ENCODE measurements at regions not wholly inside any gene's neighbourhood (a gene's known extent, or its start where the extent isn't known, plus 50 kb on each side); places are given as distances from the start of the nearest gene placed in this dataset.

GRCh38 chr6:105849746-105850145 lies 236.4 kb upstream of the PRDM1 start:
- no peak for DNase-seq (ENCODE audit: low spot score)

- no peak for DNase-seq (ENCODE audit: low spot score)
Observed at GRCh38 chr6:105847433-105847832, 238.7 kb upstream of the PRDM1 start.

- no peak for DNase-seq (ENCODE audit: low spot score)
Observed at GRCh38 chr6:105844275-105844883, 241.8 kb upstream of the PRDM1 start.

- DNase-seq (ENCODE audit: low spot score), result no peak
Observed at GRCh38 chr6:105839266-105839665, 246.9 kb upstream of the PRDM1 start.

- DNase-seq (ENCODE audit: low spot score), result no peak
Observed at GRCh38 chr6:105838171-105838570, 248.0 kb upstream of the PRDM1 start.

- DNase-seq (ENCODE audit: low spot score), result no peak
Observed at GRCh38 chr6:105836889-105837288, 249.2 kb upstream of the PRDM1 start.

- DNase-seq (ENCODE audit: low spot score), result no peak
Observed at GRCh38 chr6:105836379-105836778, 249.8 kb upstream of the PRDM1 start.

GRCh38 chr6:105835373-105835772 lies 250.8 kb upstream of the PRDM1 start:
- DNase-seq (ENCODE audit: low spot score), result no peak

GRCh38 chr6:105833959-105834947 lies 251.9 kb upstream of the PRDM1 start:
- no peak for DNase-seq (ENCODE audit: low spot score)

- no peak for DNase-seq (ENCODE audit: low spot score)
Observed at GRCh38 chr6:105832313-105832761, 253.8 kb upstream of the PRDM1 start.

- DNase-seq (ENCODE audit: low spot score), result no peak
Observed at GRCh38 chr6:105831311-105832097, 254.6 kb upstream of the PRDM1 start.

- DNase-seq (ENCODE audit: low spot score), result no peak
Observed at GRCh38 chr6:105825210-105825609, 260.9 kb upstream of the PRDM1 start.

GRCh38 chr6:105824732-105825131 lies 261.4 kb upstream of the PRDM1 start:
- DNase-seq (ENCODE audit: low spot score), result no peak

GRCh38 chr6:105821777-105822176 lies 264.4 kb upstream of the PRDM1 start:
- DNase-seq (ENCODE audit: low spot score), result no peak

- DNase-seq (ENCODE audit: low spot score), result no peak
Observed at GRCh38 chr6:105821027-105821426, 265.1 kb upstream of the PRDM1 start.

GRCh38 chr6:105819745-105820144 lies 266.4 kb upstream of the PRDM1 start:
- no peak for DNase-seq (ENCODE audit: low spot score)

- no peak for DNase-seq (ENCODE audit: low spot score)
Observed at GRCh38 chr6:105818505-105818904, 267.6 kb upstream of the PRDM1 start.

GRCh38 chr6:105817961-105818360 lies 268.2 kb upstream of the PRDM1 start:
- no peak for DNase-seq (ENCODE audit: low spot score)

GRCh38 chr6:105817370-105817769 lies 268.8 kb upstream of the PRDM1 start:
- DNase-seq (ENCODE audit: low spot score), result no peak

- no peak for DNase-seq (ENCODE audit: low spot score)
Observed at GRCh38 chr6:105816847-105817246, 269.3 kb upstream of the PRDM1 start.

GRCh38 chr6:105815661-105816555 lies 270.2 kb upstream of the PRDM1 start:
- DNase-seq (ENCODE audit: low spot score), result no peak
